Fibroblast of skin of left biceps (primary cell): ENCODE measurements at regions not wholly inside any gene's neighbourhood (a gene's known extent, or its start where the extent isn't known, plus 50 kb on each side); places are given as distances from the start of the nearest gene placed in this dataset.

Experiments used
- DNase-seq, 2 experiments: peaks; one replicate each; pipeline ENCODE4 v3.0.0-alpha.2; 2013; ENCODE audit warnings: low read depth in 2 of 2

DNA sequence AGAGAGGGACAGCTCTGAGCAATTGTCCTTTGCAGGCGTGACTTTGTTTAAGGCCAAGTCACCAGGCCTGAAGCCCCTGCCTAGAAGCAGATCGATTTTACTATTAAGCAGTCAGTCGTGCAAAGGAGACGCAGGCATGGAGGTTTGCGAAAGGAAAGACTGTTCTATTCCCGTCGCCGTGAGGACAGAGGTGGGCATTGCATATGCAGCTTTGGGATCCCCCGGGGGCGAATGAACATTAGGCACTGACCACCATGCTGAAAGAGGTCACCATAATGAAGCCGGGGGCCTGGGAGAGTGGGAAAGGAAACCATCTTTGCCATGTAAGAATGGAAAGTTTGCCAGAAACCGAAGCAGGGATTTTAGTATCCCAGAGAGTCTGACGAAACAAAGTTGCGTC, 231.6 kb downstream of the BCL11A start:
- no peak for DNase-seq

GRCh38 chr2:60320724-60321123, 232.7 kb downstream of the BCL11A start:
- no peak for DNase-seq

- DNase-seq, result no peak
These were observed 234.4 kb downstream of the BCL11A start for GRCh38 chr2:60319031-60319547.

DNA sequence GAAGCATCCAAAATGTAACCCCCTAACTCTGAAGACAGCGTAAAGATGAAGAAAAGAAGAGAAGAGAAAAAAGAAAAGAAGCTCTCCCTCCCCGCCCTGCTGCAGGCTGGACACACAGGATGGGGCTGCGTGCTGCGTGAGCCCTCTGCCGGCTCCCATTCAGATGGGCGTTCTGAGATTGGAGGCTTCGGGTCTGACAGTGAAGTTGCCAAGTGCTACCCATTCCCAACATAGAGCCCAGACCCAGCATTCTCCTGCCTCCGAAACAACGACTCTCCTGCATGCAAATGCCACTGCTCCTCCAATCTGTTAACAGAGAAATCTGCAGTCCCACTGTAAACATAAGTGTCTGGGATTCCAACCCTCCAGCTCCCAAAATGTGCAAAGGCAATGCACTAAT, 234.9 kb downstream of the BCL11A start:
- DNase-seq, result no peak

DNA sequence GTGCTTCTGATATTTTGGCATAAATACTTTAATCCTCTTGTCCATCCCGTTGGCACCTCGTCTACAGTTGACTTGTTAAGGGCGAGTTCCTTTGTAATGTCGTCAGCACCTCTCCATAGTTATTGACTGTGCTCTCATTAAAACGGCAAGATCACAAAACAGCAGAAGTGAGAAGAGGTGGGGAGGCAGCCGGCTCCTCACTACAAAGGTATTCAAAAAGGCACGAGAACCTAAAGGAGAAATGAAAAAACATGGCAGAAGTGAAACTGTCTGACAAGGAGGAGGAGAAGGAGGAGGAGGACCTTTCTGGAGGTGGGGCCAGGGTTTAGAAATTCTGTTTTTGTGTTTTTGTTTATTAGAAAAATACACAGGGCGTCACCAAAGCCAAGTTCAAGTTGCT, 235.6 kb downstream of the BCL11A start:
- DNase-seq, result no peak

GRCh38 chr2:60317034-60317386, 236.4 kb downstream of the BCL11A start:
- DNase-seq, result no peak

DNA sequence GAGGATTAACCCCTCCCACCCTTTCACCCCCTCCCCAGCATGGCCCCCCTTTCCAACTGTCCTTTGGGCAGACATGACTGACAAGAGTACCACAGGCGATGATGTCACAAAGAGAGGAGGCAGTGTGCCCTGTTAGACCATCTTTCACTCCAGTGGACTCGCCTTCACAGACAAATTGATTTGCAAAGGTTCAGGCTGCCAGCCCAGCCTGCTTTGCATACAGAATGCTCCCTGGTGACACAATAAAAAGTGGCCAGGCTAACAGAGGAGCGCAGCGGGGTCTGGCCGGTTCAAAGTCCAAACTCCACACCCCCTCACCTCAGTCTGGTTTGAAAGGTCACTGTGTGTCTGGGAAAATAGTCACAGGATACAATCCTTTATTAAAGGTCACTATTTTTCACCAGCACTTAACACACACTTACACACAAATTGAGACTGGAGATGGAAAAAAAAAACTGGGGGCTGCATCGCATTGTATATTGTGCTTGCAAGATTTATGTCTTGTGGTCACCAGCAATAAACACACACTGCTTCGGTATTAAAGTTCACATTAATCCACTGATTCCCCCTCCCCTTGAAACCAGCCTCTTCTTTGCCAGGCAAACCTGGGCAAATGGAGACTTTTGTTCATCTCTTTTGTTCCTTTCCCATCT, 236.9 kb downstream of the BCL11A start:
- no peak for DNase-seq

GRCh38 chr2:60313470-60314172, 239.8 kb downstream of the BCL11A start:
- DNase-seq, result no peak

GRCh38 chr2:60312618-60313017, 240.8 kb downstream of the BCL11A start:
- DNase-seq, result no peak

DNA sequence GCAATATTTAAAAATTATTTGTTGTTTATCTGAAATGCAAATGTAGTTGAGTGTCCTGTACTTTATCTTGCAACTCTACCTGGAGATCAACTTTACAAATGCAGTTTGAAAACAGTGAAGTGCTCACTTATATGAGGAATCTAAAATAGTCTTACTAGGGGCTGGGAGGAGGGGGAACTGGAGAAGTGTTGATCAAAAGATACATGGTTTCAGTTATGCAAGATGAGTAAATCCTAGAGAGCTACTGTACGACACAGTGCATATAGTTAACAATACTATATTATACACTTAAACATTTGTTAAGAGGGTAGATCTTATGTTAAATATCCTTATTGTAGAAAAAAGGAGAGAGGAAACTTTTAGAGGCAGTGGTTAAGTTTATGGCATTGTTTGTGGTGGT, 241.9 kb downstream of the BCL11A start:
- no peak for DNase-seq

DNA sequence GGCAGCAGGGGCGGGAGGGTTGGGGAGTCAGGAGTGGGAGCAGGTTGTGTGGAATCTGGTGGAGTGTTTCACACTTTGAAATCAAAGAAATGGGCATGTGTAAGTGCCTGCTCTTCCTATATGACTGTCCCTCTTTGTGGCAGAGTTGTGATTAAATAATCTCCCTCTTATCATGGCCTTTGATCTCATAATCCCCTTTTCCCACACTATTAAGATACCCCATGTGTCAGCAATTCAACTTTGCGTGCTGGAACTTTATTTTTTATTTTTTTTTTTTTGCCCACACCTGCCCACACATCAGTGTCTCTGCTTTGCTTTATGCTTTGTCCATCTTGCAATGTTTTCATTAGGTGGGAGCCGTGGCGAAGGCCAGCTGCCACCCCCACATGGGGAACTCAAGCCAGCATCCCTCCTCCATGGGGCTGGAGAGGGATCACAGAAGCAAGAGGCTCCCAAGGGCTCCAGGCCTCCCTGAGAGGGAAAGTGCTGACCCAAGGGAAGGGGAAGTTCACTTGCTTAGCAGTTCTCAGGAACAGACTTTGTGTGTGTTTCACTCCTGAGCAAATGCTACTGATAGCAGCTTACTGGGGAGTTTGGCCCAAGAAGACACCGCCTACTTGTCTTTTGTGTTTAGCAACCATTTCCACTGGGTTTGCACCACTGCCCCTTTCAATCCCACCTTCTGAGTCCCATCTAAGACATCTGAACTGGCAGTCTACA, 243.4 kb downstream of the BCL11A start:
- DNase-seq, result no peak

GRCh38 chr2:60309336-60309735, 244.1 kb downstream of the BCL11A start:
- no peak for DNase-seq

DNA sequence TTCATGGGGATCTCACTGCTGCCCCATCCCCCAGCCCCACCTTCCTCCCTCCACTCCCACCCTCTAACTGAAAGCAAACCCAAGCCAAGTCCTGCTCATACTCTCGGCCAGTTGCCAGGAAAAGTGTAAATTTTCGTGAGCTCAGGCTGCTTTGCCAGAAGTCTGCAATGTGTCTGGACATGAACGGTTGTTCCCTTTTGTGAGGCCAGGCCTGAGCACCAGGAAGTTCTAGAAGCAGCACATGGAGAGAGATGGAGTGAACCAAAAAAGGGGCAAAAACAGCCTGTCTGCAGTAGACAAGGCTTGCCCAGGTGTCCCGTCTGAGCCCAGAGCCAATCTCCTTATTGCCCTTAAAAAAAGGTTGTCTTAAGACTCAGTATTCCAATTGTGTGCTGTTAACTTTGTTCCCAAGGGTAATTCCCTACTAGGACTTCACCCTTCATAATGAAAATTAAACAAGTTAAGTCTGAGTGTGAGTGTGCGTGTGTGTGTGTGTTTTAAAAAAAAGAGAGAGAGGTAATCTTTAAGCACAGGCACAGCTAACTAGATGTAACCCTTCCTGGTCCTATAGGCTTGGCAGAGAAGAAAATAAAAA, 247.1 kb downstream of the BCL11A start:
- no peak for DNase-seq

- no peak for DNase-seq
These were observed 249.8 kb downstream of the BCL11A start for GRCh38 chr2:60303680-60304079.

GRCh38 chr2:60302377-60303126, 250.9 kb downstream of the BCL11A start:
- DNase-seq, result no peak

- no peak for DNase-seq
These were observed 251.7 kb downstream of the BCL11A start for GRCh38 chr2:60301726-60302125.

DNA sequence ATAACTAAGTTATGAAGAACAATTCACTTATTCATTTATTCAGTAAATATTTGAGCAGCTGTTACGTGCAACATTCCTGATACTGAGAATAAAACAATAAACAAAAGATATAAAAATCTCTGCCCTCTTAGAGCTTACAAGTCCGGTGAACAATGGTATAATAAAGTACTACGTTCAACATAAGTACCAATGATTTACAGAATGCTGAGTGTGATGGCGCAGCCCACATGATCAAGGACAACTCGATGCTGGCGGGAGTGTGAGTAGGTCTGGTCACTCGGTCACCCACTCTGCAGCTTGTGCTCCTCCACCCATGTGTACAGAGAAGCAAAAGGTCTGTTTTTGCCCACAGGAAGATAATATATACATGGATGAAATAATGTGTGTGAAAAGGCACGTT, 254.3 kb downstream of the BCL11A start:
- no peak for DNase-seq

- DNase-seq, result no peak
These were observed 255.3 kb downstream of the BCL11A start for GRCh38 chr2:60298006-60298696.

GRCh38 chr2:60297296-60298005, 256.0 kb downstream of the BCL11A start:
- DNase-seq, result no peak

GRCh38 chr2:60296219-60296955, 257.1 kb downstream of the BCL11A start:
- DNase-seq, result no peak
